ENCODE measurements at regions not wholly inside any gene's neighbourhood (a gene's known extent, or its start where the extent isn't known, plus 50 kb on each side); places are given as distances from the start of the nearest gene placed in this dataset.

GRCh38 chr13:59527500-59527899, 636.2 kb downstream of the DIAPH3 start:
- TF ChIP-seq CTCF (conservative IDR thresholded peaks at IDR 0.05; ENCODE audit: low read depth, low read length) (no peak), EZH2 (IDR thresholded peaks at IDR 0.05; ENCODE audit: borderline replicate concordance, low read depth, low read length, poor library complexity, severe bottlenecking) (no peak)

Measured in A673 (cell line).